ENCODE measurements at regions not wholly inside any gene's neighbourhood (a gene's known extent, or its start where the extent isn't known, plus 50 kb on each side); places are given as distances from the start of the nearest gene placed in this dataset.

GRCh38 chr6:164010441-164011103 lies 596.1 kb downstream of the QKI start:
- no peak overlapping the region for H3K4me3 Mint-ChIP-seq (ENCODE audit: unreplicated experiment)
- no peaks in the 10 kb centered on the region for H3K27me3 Mint-ChIP-seq (ENCODE audit: unreplicated experiment)
- TF ChIP-seq CTCF (IDR thresholded peaks at IDR 0.05; ENCODE audit: partially characterized antibody, unreplicated experiment), result no peak
- H3K9me3 Mint-ChIP-seq (ENCODE audit: unreplicated experiment), result no peaks in the 10 kb centered on the region
- H3K4me1 Mint-ChIP-seq (ENCODE audit: low read depth, unreplicated experiment), result no peaks in the 10 kb centered on the region
- no peak for DNase-seq
- H3K36me3 Mint-ChIP-seq (ENCODE audit: unreplicated experiment), result no peaks in the 10 kb centered on the region
- no peak overlapping the region for H3K27ac Mint-ChIP-seq (ENCODE audit: unreplicated experiment)

- no peak for DNase-seq
- H3K9me3 Mint-ChIP-seq (ENCODE audit: unreplicated experiment), result no peaks in the 10 kb centered on the region
- H3K27ac Mint-ChIP-seq (ENCODE audit: unreplicated experiment), result no peak overlapping the region
- no peaks in the 10 kb centered on the region for H3K36me3 Mint-ChIP-seq (ENCODE audit: unreplicated experiment)
- no peak for TF ChIP-seq CTCF (IDR thresholded peaks at IDR 0.05; ENCODE audit: partially characterized antibody, unreplicated experiment)
- no peaks in the 10 kb centered on the region for H3K4me1 Mint-ChIP-seq (ENCODE audit: low read depth, unreplicated experiment)
- no peaks in the 10 kb centered on the region for H3K27me3 Mint-ChIP-seq (ENCODE audit: unreplicated experiment)
- H3K4me3 Mint-ChIP-seq (ENCODE audit: unreplicated experiment), result no peak overlapping the region
Observed at GRCh38 chr6:164008902-164009301, 594.4 kb downstream of the QKI start.

- Mint-ChIP-seq H3K9me3 (ENCODE audit: unreplicated experiment) (no peaks in the 10 kb centered on the region), H3K36me3 (ENCODE audit: unreplicated experiment) (peaks cover under 1% of the 10 kb centered on the region), H3K27ac (ENCODE audit: unreplicated experiment) (no peak overlapping the region), H3K4me1 (ENCODE audit: low read depth, unreplicated experiment) (no peaks in the 10 kb centered on the region), H3K4me3 (ENCODE audit: unreplicated experiment) (no peak overlapping the region), H3K27me3 (ENCODE audit: unreplicated experiment) (no peaks in the 10 kb centered on the region)
- no peak for DNase-seq
- no peak for TF ChIP-seq CTCF (IDR thresholded peaks at IDR 0.05; ENCODE audit: partially characterized antibody, unreplicated experiment)
Observed at GRCh38 chr6:164007881-164008280, 593.4 kb downstream of the QKI start.

DNA sequence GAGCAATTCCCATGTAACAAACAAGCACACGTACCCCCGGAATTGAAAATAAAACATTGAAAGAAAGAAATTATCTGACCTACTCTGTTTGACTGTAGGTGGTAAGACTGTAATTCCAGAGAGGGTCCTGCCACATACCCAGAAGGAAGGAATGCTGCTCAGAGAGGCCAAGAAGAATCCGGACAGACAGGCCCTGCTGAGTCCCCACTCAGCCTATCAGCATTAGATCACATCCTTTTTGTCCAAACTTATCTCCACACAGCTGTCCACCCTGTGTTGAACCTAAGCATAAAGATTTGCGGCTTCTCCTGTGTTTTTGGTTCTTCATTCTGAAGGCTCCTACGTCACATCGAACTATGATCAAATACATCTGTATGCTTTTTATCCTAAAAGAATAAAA lies 591.9 kb downstream of the QKI start:
- no peak for TF ChIP-seq CTCF (IDR thresholded peaks at IDR 0.05; ENCODE audit: partially characterized antibody, unreplicated experiment)
- peaks cover 4% of the 10 kb centered on the region for H3K9me3 Mint-ChIP-seq (ENCODE audit: unreplicated experiment)
- peaks cover 3% of the 10 kb centered on the region for H3K27me3 Mint-ChIP-seq (ENCODE audit: unreplicated experiment)
- DNase-seq, result no peak
- H3K36me3 Mint-ChIP-seq (ENCODE audit: unreplicated experiment), result peaks cover 6% of the 10 kb centered on the region
- no peak overlapping the region for H3K4me3 Mint-ChIP-seq (ENCODE audit: unreplicated experiment)
- no peak overlapping the region for H3K27ac Mint-ChIP-seq (ENCODE audit: unreplicated experiment)
- H3K4me1 Mint-ChIP-seq (ENCODE audit: low read depth, unreplicated experiment), result no peaks in the 10 kb centered on the region

DNA sequence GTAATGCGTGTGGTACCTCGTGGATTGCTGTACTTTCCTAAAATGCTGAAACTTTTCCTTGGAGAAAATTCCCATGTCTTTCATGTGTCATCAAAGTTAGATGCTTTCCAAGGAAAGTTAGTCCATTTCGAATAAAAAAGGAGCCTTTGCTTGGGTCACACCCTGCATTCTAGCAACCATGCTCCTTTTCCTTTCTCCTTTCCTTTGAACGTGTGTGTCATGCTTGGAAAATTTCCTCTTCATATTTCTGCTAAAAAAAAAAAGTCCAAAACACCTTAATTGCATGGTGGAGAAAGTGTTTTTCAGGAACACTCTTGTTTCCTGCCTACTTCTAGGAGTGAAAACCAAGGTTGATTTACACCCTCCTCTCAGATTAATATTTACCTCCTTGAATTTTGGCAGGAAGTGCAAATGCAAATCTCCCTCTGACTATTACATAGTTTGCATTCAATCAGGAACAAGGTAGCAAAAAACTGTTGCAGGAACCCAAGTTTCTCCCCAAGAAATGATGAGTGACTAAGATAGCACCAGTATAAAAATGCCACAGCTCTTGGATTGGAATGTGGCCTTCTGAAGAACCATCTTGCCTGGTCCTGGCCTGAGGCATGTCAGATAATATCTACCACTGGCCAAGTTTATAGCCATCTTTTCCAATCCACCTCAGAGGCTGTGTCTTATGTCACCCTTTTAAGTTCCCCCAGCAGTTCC lies 590.6 kb downstream of the QKI start:
- no peak for DNase-seq
- peaks cover 3% of the 10 kb centered on the region for H3K27me3 Mint-ChIP-seq (ENCODE audit: unreplicated experiment)
- TF ChIP-seq CTCF (IDR thresholded peaks at IDR 0.05; ENCODE audit: partially characterized antibody, unreplicated experiment), result no peak
- peaks cover 4% of the 10 kb centered on the region for H3K9me3 Mint-ChIP-seq (ENCODE audit: unreplicated experiment)
- no peak overlapping the region for H3K4me3 Mint-ChIP-seq (ENCODE audit: unreplicated experiment)
- no peak overlapping the region for H3K27ac Mint-ChIP-seq (ENCODE audit: unreplicated experiment)
- H3K36me3 Mint-ChIP-seq (ENCODE audit: unreplicated experiment), result peaks cover 6% of the 10 kb centered on the region
- H3K4me1 Mint-ChIP-seq (ENCODE audit: low read depth, unreplicated experiment), result peaks cover 8% of the 10 kb centered on the region
